ENCODE measurements at regions not wholly inside any gene's neighbourhood (a gene's known extent, or its start where the extent isn't known, plus 50 kb on each side); places are given as distances from the start of the nearest gene placed in this dataset.
A peak's percentile ranks its signal among the peaks of the same experiment; 100 is the strongest.

- Histone ChIP-seq H3K9ac (ENCODE audit: low read length) (no peak overlapping the region), H3K27me3 (ENCODE audit: control insufficient read depth, insufficient read depth, low read length) (no peaks in the 10 kb centered on the region), H3K4me1 (ENCODE audit: control insufficient read depth, insufficient read depth, low read length) (no peaks in the 10 kb centered on the region), H3K36me3 (ENCODE audit: control insufficient read depth, insufficient read depth, low read length) (no peaks in the 10 kb centered on the region), H3K9me3 (ENCODE audit: control insufficient read depth, insufficient read depth, low read depth, low read length) (peaks cover 11% of the 10 kb centered on the region), H3K27ac (ENCODE audit: low read depth, low read length) (no peak overlapping the region), H3K4me3 (ENCODE audit: low read depth, low read length) (no peak overlapping the region)
These were observed 109.7 kb downstream of the CD8B2 start for GRCh38 chr2:106596844-106597243.

GRCh38 chr2:106599540-106599939 lies 112.4 kb downstream of the CD8B2 start:
- Histone ChIP-seq H3K27me3 (ENCODE audit: control insufficient read depth, insufficient read depth, low read length) (no peaks in the 10 kb centered on the region), H3K27ac (ENCODE audit: low read depth, low read length) (no peak overlapping the region), H3K4me3 (ENCODE audit: low read depth, low read length) (no peak overlapping the region), H3K9me3 (ENCODE audit: control insufficient read depth, insufficient read depth, low read depth, low read length) (peaks cover 23% of the 10 kb centered on the region), H3K4me1 (ENCODE audit: control insufficient read depth, insufficient read depth, low read length) (no peaks in the 10 kb centered on the region), H3K9ac (ENCODE audit: low read length) (no peak overlapping the region), H3K36me3 (ENCODE audit: control insufficient read depth, insufficient read depth, low read length) (no peaks in the 10 kb centered on the region)

- Histone ChIP-seq H3K9me3 (ENCODE audit: control insufficient read depth, insufficient read depth, low read depth, low read length) (peaks cover 23% of the 10 kb centered on the region), H3K9ac (ENCODE audit: low read length) (no peak overlapping the region), H3K36me3 (ENCODE audit: control insufficient read depth, insufficient read depth, low read length) (no peaks in the 10 kb centered on the region), H3K4me3 (ENCODE audit: low read depth, low read length) (no peak overlapping the region), H3K27ac (ENCODE audit: low read depth, low read length) (no peak overlapping the region), H3K4me1 (ENCODE audit: control insufficient read depth, insufficient read depth, low read length) (no peaks in the 10 kb centered on the region), H3K27me3 (ENCODE audit: control insufficient read depth, insufficient read depth, low read length) (no peaks in the 10 kb centered on the region)
These were observed 114.9 kb downstream of the CD8B2 start for GRCh38 chr2:106602042-106602441.

GRCh38 chr2:106606652-106607051 lies 119.5 kb downstream of the CD8B2 start:
- H3K27ac ChIP-seq (ENCODE audit: low read depth, low read length) = no peak overlapping the region
- H3K27me3 ChIP-seq (ENCODE audit: control insufficient read depth, insufficient read depth, low read length) = no peaks in the 10 kb centered on the region
- no peaks in the 10 kb centered on the region for H3K4me1 ChIP-seq (ENCODE audit: control insufficient read depth, insufficient read depth, low read length)
- no peak overlapping the region for H3K9ac ChIP-seq (ENCODE audit: low read length)
- H3K9me3 ChIP-seq (ENCODE audit: control insufficient read depth, insufficient read depth, low read depth, low read length) = peaks cover 13% of the 10 kb centered on the region
- H3K4me3 ChIP-seq (ENCODE audit: low read depth, low read length) = no peak overlapping the region
- no peaks in the 10 kb centered on the region for H3K36me3 ChIP-seq (ENCODE audit: control insufficient read depth, insufficient read depth, low read length)

GRCh38 chr2:106607371-106607770 lies 120.2 kb downstream of the CD8B2 start:
- Histone ChIP-seq H3K9me3 (ENCODE audit: control insufficient read depth, insufficient read depth, low read depth, low read length) (peaks cover 6% of the 10 kb centered on the region), H3K4me3 (ENCODE audit: low read depth, low read length) (no peak overlapping the region), H3K27ac (ENCODE audit: low read depth, low read length) (no peak overlapping the region), H3K4me1 (ENCODE audit: control insufficient read depth, insufficient read depth, low read length) (no peaks in the 10 kb centered on the region), H3K9ac (ENCODE audit: low read length) (no peak overlapping the region), H3K27me3 (ENCODE audit: control insufficient read depth, insufficient read depth, low read length) (no peaks in the 10 kb centered on the region), H3K36me3 (ENCODE audit: control insufficient read depth, insufficient read depth, low read length) (no peaks in the 10 kb centered on the region)

DNA sequence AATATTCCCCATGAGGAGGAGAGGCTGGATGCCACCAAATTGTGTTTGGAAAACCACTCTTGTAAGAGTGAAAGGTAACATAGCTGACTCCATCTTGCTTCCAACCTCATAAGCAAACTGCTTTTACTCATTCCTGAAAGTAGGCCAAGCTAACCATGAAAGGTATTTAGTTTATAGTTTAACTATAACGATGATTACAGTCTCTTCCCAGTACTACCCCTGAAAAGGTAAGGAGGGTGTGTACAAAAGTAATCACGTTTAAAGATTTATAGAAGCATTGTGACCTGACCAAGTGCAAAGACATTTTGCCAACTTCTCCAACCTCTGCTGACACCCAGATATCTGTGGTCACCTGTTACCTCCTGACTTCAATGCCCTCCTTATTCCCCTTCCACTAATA lies 122.6 kb downstream of the CD8B2 start:
- H3K4me1 ChIP-seq (ENCODE audit: control insufficient read depth, insufficient read depth, low read length) = no peaks in the 10 kb centered on the region
- no peak overlapping the region for H3K9ac ChIP-seq (ENCODE audit: low read length)
- no peak overlapping the region for H3K27ac ChIP-seq (ENCODE audit: low read depth, low read length)
- H3K4me3 ChIP-seq (ENCODE audit: low read depth, low read length) = no peak overlapping the region
- H3K9me3 ChIP-seq (ENCODE audit: control insufficient read depth, insufficient read depth, low read depth, low read length) = peaks cover 4% of the 10 kb centered on the region
- H3K36me3 ChIP-seq (ENCODE audit: control insufficient read depth, insufficient read depth, low read length) = no peaks in the 10 kb centered on the region
- no peaks in the 10 kb centered on the region for H3K27me3 ChIP-seq (ENCODE audit: control insufficient read depth, insufficient read depth, low read length)

- Histone ChIP-seq H3K9me3 (ENCODE audit: control insufficient read depth, insufficient read depth, low read depth, low read length) (peaks cover 4% of the 10 kb centered on the region), H3K27ac (ENCODE audit: low read depth, low read length) (no peak overlapping the region), H3K9ac (ENCODE audit: low read length) (no peak overlapping the region), H3K4me3 (ENCODE audit: low read depth, low read length) (no peak overlapping the region), H3K4me1 (ENCODE audit: control insufficient read depth, insufficient read depth, low read length) (peaks cover 12% of the 10 kb centered on the region), H3K27me3 (ENCODE audit: control insufficient read depth, insufficient read depth, low read length) (no peaks in the 10 kb centered on the region), H3K36me3 (ENCODE audit: control insufficient read depth, insufficient read depth, low read length) (no peaks in the 10 kb centered on the region)
These were observed 127.5 kb downstream of the CD8B2 start for GRCh38 chr2:106614511-106615291.

DNA sequence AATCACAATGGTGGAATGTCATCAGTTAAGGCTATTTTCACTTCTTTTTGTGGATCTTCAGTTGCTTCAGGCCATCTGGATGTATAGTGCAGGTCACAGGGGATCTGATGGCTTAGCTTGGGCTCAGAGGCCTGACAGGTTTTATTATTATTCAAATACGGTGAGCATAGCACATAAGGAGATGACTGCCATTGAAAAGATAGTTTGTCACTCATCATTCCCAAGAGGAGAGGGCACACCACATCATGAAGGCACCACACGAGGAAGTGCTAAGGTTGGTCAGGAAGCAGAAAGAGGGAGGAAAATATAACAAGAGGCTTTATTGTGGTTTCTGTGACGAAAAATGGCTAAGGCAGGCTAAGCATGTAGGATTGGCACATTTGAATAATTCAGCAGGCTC lies 131.4 kb downstream of the CD8B2 start:
- Histone ChIP-seq H3K4me1 (ENCODE audit: control insufficient read depth, insufficient read depth, low read length) (peaks cover 15% of the 10 kb centered on the region), H3K27me3 (ENCODE audit: control insufficient read depth, insufficient read depth, low read length) (no peaks in the 10 kb centered on the region), H3K27ac (ENCODE audit: low read depth, low read length) (no peak overlapping the region)

DNA sequence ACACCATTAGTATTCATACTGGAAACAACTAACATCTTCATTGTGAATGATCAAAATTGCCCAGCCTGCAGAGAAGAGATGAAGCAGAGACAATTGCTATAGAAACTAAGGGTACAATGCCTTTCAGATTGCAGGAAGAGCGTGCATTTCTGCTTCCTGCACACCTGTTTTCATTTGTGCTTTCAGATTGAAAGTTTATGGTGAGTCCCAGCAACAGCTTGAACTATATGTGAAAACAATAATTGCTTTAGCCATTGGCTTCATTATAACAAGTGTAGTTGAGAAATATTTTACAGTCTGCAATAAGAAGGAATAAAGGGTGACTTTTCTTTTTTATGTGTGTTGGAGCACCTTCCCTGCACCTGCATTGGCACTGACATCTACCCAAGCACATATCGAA lies 136.3 kb downstream of the CD8B2 start:
- H3K4me3 ChIP-seq (ENCODE audit: low read depth, low read length) = no peak overlapping the region
- H3K4me1 ChIP-seq (ENCODE audit: control insufficient read depth, insufficient read depth, low read length) = peaks cover 15% of the 10 kb centered on the region
- no peaks in the 10 kb centered on the region for H3K27me3 ChIP-seq (ENCODE audit: control insufficient read depth, insufficient read depth, low read length)
- H3K27ac ChIP-seq (ENCODE audit: low read depth, low read length) = no peak overlapping the region
- H3K36me3 ChIP-seq (ENCODE audit: control insufficient read depth, insufficient read depth, low read length) = no peaks in the 10 kb centered on the region
- H3K9me3 ChIP-seq (ENCODE audit: control insufficient read depth, insufficient read depth, low read depth, low read length) = peaks cover 17% of the 10 kb centered on the region
- H3K9ac ChIP-seq (ENCODE audit: low read length) = no peak overlapping the region

More for the DNA sequence above, 131.4 kb downstream of the CD8B2 start:
- Histone ChIP-seq H3K36me3 (ENCODE audit: control insufficient read depth, insufficient read depth, low read length) (no peaks in the 10 kb centered on the region), H3K9me3 (ENCODE audit: control insufficient read depth, insufficient read depth, low read depth, low read length) (no peaks in the 10 kb centered on the region), H3K4me3 (ENCODE audit: low read depth, low read length) (peak overlapping the region; percentile 16; the same call in 1 of the 2 replicates), H3K9ac (ENCODE audit: low read length) (no peak overlapping the region)

DNA sequence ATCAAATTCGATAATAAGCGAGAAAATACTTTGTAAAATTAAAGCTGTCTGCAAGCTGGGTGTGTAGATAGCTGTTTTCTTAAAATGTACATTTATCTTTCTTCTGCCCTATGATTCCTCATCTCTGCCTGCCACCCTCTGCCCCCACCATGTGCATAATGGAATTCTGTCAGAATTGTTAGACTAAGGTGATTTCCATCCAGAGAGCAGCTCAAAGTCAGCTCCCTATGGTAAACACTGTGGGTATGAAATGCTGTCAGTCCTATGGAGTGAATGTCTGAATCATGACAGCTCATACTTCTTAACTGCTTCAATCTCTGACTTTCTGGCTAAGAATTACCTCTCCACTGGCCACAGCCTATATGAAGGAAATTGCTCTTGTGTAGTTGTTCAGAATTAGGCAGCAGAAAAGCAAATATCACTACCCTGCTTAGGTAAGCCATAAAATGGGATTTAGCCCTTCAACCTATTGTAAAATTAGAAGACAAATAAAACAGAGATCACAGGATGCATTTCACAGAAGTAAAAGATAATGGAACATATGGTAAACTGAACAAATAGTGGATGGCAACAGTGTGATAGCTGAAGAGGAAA lies 137.7 kb downstream of the CD8B2 start:
- Histone ChIP-seq H3K4me1 (ENCODE audit: control insufficient read depth, insufficient read depth, low read length) (peaks cover 1% of the 10 kb centered on the region; the same call in 1 of the 2 replicates), H3K27me3 (ENCODE audit: control insufficient read depth, insufficient read depth, low read length) (no peaks in the 10 kb centered on the region), H3K4me3 (ENCODE audit: low read depth, low read length) (no peak overlapping the region), H3K27ac (ENCODE audit: low read depth, low read length) (no peak overlapping the region), H3K9me3 (ENCODE audit: control insufficient read depth, insufficient read depth, low read depth, low read length) (peaks cover 23% of the 10 kb centered on the region), H3K36me3 (ENCODE audit: control insufficient read depth, insufficient read depth, low read length) (no peaks in the 10 kb centered on the region), H3K9ac (ENCODE audit: low read length) (no peak overlapping the region)

DNA sequence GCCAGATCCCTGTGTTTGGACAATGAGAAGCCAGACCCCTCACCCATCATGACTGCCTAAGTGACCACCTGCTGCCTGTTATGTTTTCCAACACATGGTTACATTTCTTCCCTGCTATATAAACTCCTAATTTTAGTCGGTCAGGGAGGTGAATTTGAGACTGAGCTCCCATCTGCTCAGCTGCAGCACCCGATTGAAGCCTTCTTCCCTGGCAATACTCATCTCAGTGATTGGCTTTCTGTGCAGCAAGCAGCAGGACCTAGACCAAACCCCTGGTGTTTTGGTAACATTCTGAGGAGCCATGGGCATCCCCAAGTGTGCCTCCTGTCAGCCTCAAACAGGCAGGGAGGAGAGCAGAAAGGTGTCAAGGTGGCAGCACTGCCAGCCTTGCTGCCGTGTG lies 141.2 kb downstream of the CD8B2 start:
- Histone ChIP-seq H3K4me1 (ENCODE audit: control insufficient read depth, insufficient read depth, low read length) (no peaks in the 10 kb centered on the region), H3K4me3 (ENCODE audit: low read depth, low read length) (no peak overlapping the region), H3K36me3 (ENCODE audit: control insufficient read depth, insufficient read depth, low read length) (no peaks in the 10 kb centered on the region), H3K9ac (ENCODE audit: low read length) (no peak overlapping the region), H3K9me3 (ENCODE audit: control insufficient read depth, insufficient read depth, low read depth, low read length) (peaks cover 28% of the 10 kb centered on the region), H3K27ac (ENCODE audit: low read depth, low read length) (no peak overlapping the region), H3K27me3 (ENCODE audit: control insufficient read depth, insufficient read depth, low read length) (no peaks in the 10 kb centered on the region)
